NCI-H1417 (cell line): ENCODE measurements at regions not wholly inside any gene's neighbourhood (a gene's known extent, or its start where the extent isn't known, plus 50 kb on each side); places are given as distances from the start of the nearest gene placed in this dataset.

ENCODE experiments used
- DNase-seq, 3 experiments: peaks; one replicate each; lab custom pipeline; 2025; lab: John Stamatoyannopoulos, UW

GRCh38 chr3:89625945-89626344, 518.5 kb downstream of the EPHA3 start:
- DNase-seq, result no peak

- DNase-seq, result peak in 2 of 3 experiments; percentile 22 to 34
Observed at GRCh38 chr3:89628856-89629670, 521.6 kb downstream of the EPHA3 start.

- DNase-seq, result no peak
Observed at GRCh38 chr3:89635137-89635536, 527.7 kb downstream of the EPHA3 start.

- DNase-seq, result peak in 1 of 3 experiments; percentile 35
Observed at GRCh38 chr3:89644716-89645115, 537.3 kb downstream of the EPHA3 start.

- no peak for DNase-seq
Observed at GRCh38 chr3:89649431-89649830, 542.0 kb downstream of the EPHA3 start.

GRCh38 chr3:89654031-89654430, 546.6 kb downstream of the EPHA3 start:
- DNase-seq, result no peak

- no peak for DNase-seq
Observed at GRCh38 chr3:89656388-89656787, 549.0 kb downstream of the EPHA3 start.

GRCh38 chr3:89679686-89680085, 572.3 kb downstream of the EPHA3 start:
- DNase-seq, result no peak

GRCh38 chr3:89682556-89682955, 575.1 kb downstream of the EPHA3 start:
- no peak for DNase-seq

- DNase-seq, result peak in 2 of 3 experiments; percentile 89 to 98
Observed at GRCh38 chr3:89685731-89686130, 578.3 kb downstream of the EPHA3 start.

- peak in 1 of 3 experiments; percentile 30 for DNase-seq
Observed at GRCh38 chr3:89690646-89691045, 583.2 kb downstream of the EPHA3 start.

GRCh38 chr3:89692601-89693000, 585.2 kb downstream of the EPHA3 start:
- DNase-seq, result no peak

GRCh38 chr3:89697321-89697916, 590.0 kb downstream of the EPHA3 start:
- DNase-seq, result no peak

- DNase-seq, result no peak
Observed at GRCh38 chr3:89698208-89698830, 590.9 kb downstream of the EPHA3 start.

GRCh38 chr3:89699229-89699628, 591.8 kb downstream of the EPHA3 start:
- DNase-seq, result no peak

GRCh38 chr3:89699771-89700170, 592.4 kb downstream of the EPHA3 start:
- DNase-seq, result no peak

- DNase-seq, result no peak
Observed at GRCh38 chr3:89702404-89702803, 595.0 kb downstream of the EPHA3 start.

GRCh38 chr3:89713196-89713595, 605.8 kb downstream of the EPHA3 start:
- DNase-seq, result no peak

GRCh38 chr3:89714237-89714636, 606.8 kb downstream of the EPHA3 start:
- DNase-seq, result peak in 1 of 3 experiments; percentile 40

GRCh38 chr3:89740080-89740880, 632.9 kb downstream of the EPHA3 start:
- no peak for DNase-seq

- DNase-seq, result no peak
Observed at GRCh38 chr3:89740881-89741177, 633.4 kb downstream of the EPHA3 start.

GRCh38 chr3:89742546-89742945, 635.1 kb downstream of the EPHA3 start:
- no peak for DNase-seq
